PC-3 (cell line): ENCODE measurements at regions not wholly inside any gene's neighbourhood (a gene's known extent, or its start where the extent isn't known, plus 50 kb on each side); places are given as distances from the start of the nearest gene placed in this dataset.

ENCODE experiments used
- ATAC-seq: fragments of 200-7000 bp; cut with Tn5 transposase; 2 replicates; pipeline ENCODE4 v1.9.1; 2020; ENCODE audit warnings: mild to moderate bottlenecking, moderate library complexity
- BruUV-seq: library from RNA; stranded (reverse); fragments of 400-500 nt; replicated peaks from 2 replicates; lab custom pipeline; 2021; lab: Mats Ljungman, UMichigan
- CTCF ChIA-PET: fragments of 300-600 bp; sonication (Branson Sonifier 250); formaldehyde crosslinking; loops from one replicate; lab custom pipeline; 2022; ENCODE audit warnings: antibody characterized with exemption; lab: Charles Lee
- POLR2A ChIA-PET: fragments of 300-600 bp; sonication (Branson Sonifier 250); formaldehyde crosslinking; loops from one replicate; lab custom pipeline; 2022; ENCODE audit warnings: antibody characterized with exemption; ENCODE audit not compliant: unreplicated experiment; lab: Charles Lee
- DNase-seq: peaks from one replicate; pipeline ENCODE4 v3.0.0-alpha.2; 2015
- H2AFZ ChIP-seq: fragments of 300-600 bp; sonication (generic); 2 replicates; pipeline ENCODE4 v1.6.0; 2016; ENCODE audit warnings: antibody characterized with exemption, low read length
- H3F3A ChIP-seq: fragments of 300-600 bp; sonication (generic); one replicate; pipeline ENCODE4 v1.6.0; 2017; ENCODE audit warnings: antibody characterized with exemption, low read length, control low read depth, mild to moderate bottlenecking; ENCODE audit not compliant: unreplicated experiment
- H3K27ac ChIP-seq: fragments of 300-600 bp; sonication (generic); 2 replicates; pipeline ENCODE4 v1.5.1; 2016; ENCODE audit warnings: mild to moderate bottlenecking, low read length
- H3K27me3 ChIP-seq: fragments of 300-600 bp; sonication (generic); 2 replicates; pipeline ENCODE4 v1.6.1; 2016; ENCODE audit warnings: low read length, mixed read lengths
- H3K36me3 ChIP-seq: fragments of 300-600 bp; sonication (generic); 2 replicates; pipeline ENCODE4 v1.6.1; 2016; ENCODE audit warnings: low read depth, mixed run types, low read length, mixed read lengths
- H3K4me1 ChIP-seq: fragments of 300-600 bp; sonication (generic); 2 replicates; pipeline ENCODE4 v1.5.1; 2016; ENCODE audit warnings: low read length; ENCODE audit not compliant: insufficient read depth
- H3K4me2 ChIP-seq: fragments of 300-600 bp; sonication (generic); 2 replicates; pipeline ENCODE4 v1.6.0; 2016; ENCODE audit warnings: low read length
- H3K4me3 ChIP-seq: fragments of 300-600 bp; sonication (generic); 2 replicates; pipeline ENCODE4 v1.5.1; 2016; ENCODE audit warnings: mild to moderate bottlenecking, low read length, mixed read lengths
- H3K79me2 ChIP-seq: fragments of 300-600 bp; sonication (generic); 2 replicates; pipeline ENCODE4 v1.6.1; 2017; ENCODE audit warnings: low read length, mixed read lengths
- H3K9ac ChIP-seq: fragments of 300-600 bp; sonication (generic); 2 replicates; pipeline ENCODE4 v1.6.0; 2016; ENCODE audit warnings: mild to moderate bottlenecking, low read length
- H3K9me2 ChIP-seq: fragments of 300-600 bp; sonication (generic); replicated peaks from 2 replicates; pipeline ENCODE4 v1.6.1; 2016; ENCODE audit warnings: mixed run types, low read length, mixed read lengths
- H3K9me3 ChIP-seq: fragments of 300-600 bp; sonication (generic); 2 replicates; pipeline ENCODE4 v1.6.1; 2016; ENCODE audit warnings: low read length, mixed read lengths
- H4K20me1 ChIP-seq: fragments of 300-600 bp; sonication (generic); 2 replicates; pipeline ENCODE4 v1.6.1; 2016; ENCODE audit warnings: low read length, mixed read lengths
- CTCF ChIP-seq: fragments of 300-600 bp; sonication (generic); conservative IDR thresholded peaks from 2 replicates; pipeline ENCODE4 v1.5.1; 2017; ENCODE audit warnings: antibody characterized with exemption, low read depth, mild to moderate bottlenecking, low read length
- EZH2 ChIP-seq: fragments of 300-600 bp; sonication (generic); IDR thresholded peaks from one replicate; pipeline ENCODE4 v1.6.1; 2017; ENCODE audit warnings: antibody characterized with exemption, mild to moderate bottlenecking, low read length; ENCODE audit not compliant: unreplicated experiment
- EZH2phosphoT487 ChIP-seq: fragments of 300-600 bp; sonication (generic); IDR thresholded peaks from 2 replicates; pipeline ENCODE4 v1.6.1; 2018; ENCODE audit warnings: mild to moderate bottlenecking, antibody characterized with exemption, low read length, borderline replicate concordance
- intact Hi-C: fragments of 100-400 bp; cut with micrococcal nuclease; formaldehyde crosslinking; loops from 2 replicates; pipeline ENCODE4 v1.9.0; 2023

GRCh38 chr7:134376693-134377092 lies 60.0 kb upstream of the SLC35B4 start:
- Histone ChIP-seq H3K4me2 (no peak overlapping the region), H2AFZ (no peak overlapping the region), H3F3A (no peaks in the 10 kb centered on the region), H3K36me3 (no peaks in the 10 kb centered on the region), H3K79me2 (no peaks in the 10 kb centered on the region), H4K20me1 (no peaks in the 10 kb centered on the region), H3K9me2 (no peaks in the 10 kb centered on the region), H3K27ac (no peak overlapping the region), H3K9ac (no peak overlapping the region), H3K27me3 (no peaks in the 10 kb centered on the region), H3K4me1 (no peaks in the 10 kb centered on the region), H3K9me3 (no peaks in the 10 kb centered on the region), H3K4me3 (no peak overlapping the region)
- intact Hi-C loops, result no loop called here
- POLR2A ChIA-PET, result no interaction called here
- DNase-seq (no peak), ATAC-seq (no peak)
- BruUV-seq, result no TSS peak
- TF ChIP-seq CTCF, result no peak
- TF ChIP-seq EZH2phosphoT487, result no peak
- TF ChIP-seq EZH2, result no peak
- CTCF ChIA-PET, result no interaction called here

- BruUV-seq, result no TSS peak
- no peaks in the 10 kb centered on the region for H3F3A ChIP-seq
- no peaks in the 10 kb centered on the region for H3K9me3 ChIP-seq
- CTCF ChIA-PET, result no interaction called here
- no peak overlapping the region for H3K27ac ChIP-seq
- H3K9me2 ChIP-seq, result no peaks in the 10 kb centered on the region
- ATAC-seq (no peak), DNase-seq (peak; percentile 12)
- peaks cover 1% of the 10 kb centered on the region for H3K4me1 ChIP-seq
- H3K27me3 ChIP-seq, result no peaks in the 10 kb centered on the region
- no peaks in the 10 kb centered on the region for H4K20me1 ChIP-seq
- no peaks in the 10 kb centered on the region for H3K79me2 ChIP-seq
- no peak overlapping the region for H3K9ac ChIP-seq
- POLR2A ChIA-PET, result interaction anchor here (0.6 kb wide), 1 partner anchor 102 kb away, joined by 5 read pairs; no protein-coding TSS in a partner anchor
- no peak overlapping the region for H3K4me3 ChIP-seq
- no peak for TF ChIP-seq EZH2
- TF ChIP-seq EZH2phosphoT487, result no peak
- TF ChIP-seq CTCF, result no peak
- no peak overlapping the region for H3K4me2 ChIP-seq
- no peak overlapping the region for H2AFZ ChIP-seq
- intact Hi-C loops, result no loop called here
- H3K36me3 ChIP-seq, result no peaks in the 10 kb centered on the region
These were observed 58.5 kb upstream of the SLC35B4 start for GRCh38 chr7:134375206-134375605.

- intact Hi-C loops, result no loop called here
- Histone ChIP-seq H4K20me1 (no peaks in the 10 kb centered on the region), H3K27me3 (no peaks in the 10 kb centered on the region), H3K4me2 (no peak overlapping the region), H3K9ac (no peak overlapping the region), H3K4me3 (no peak overlapping the region), H3K9me3 (no peaks in the 10 kb centered on the region), H3K27ac (no peak overlapping the region), H3K9me2 (no peaks in the 10 kb centered on the region), H3K36me3 (no peaks in the 10 kb centered on the region), H3K4me1 (peaks cover 5% of the 10 kb centered on the region), H3F3A (no peaks in the 10 kb centered on the region), H3K79me2 (no peaks in the 10 kb centered on the region), H2AFZ (no peak overlapping the region)
- TF ChIP-seq EZH2phosphoT487, result no peak
- no peak for TF ChIP-seq CTCF
- no peak for TF ChIP-seq EZH2
- BruUV-seq, result no TSS peak
- POLR2A ChIA-PET, result interaction anchor here (0.6 kb wide), 1 partner anchor 103 kb away, joined by 5 read pairs; no protein-coding TSS in a partner anchor
- CTCF ChIA-PET, result no interaction called here
- DNase-seq (no peak), ATAC-seq (no peak)
These were observed 58.1 kb upstream of the SLC35B4 start for GRCh38 chr7:134374791-134375190.
